Skeletal muscle cell (primary cell): ENCODE measurements at regions not wholly inside any gene's neighbourhood (a gene's known extent, or its start where the extent isn't known, plus 50 kb on each side); places are given as distances from the start of the nearest gene placed in this dataset.
"Not testable (repeated sequence)": the region's sequence is repeated elsewhere in the genome, so short reads cannot be mapped to it uniquely, and the experiment has no call there.

Experiments
- DNase-seq: peaks from one replicate; pipeline ENCODE4 v3.0.0-alpha.2; 2010; ENCODE audit warnings: low read depth
- H3K4me3 ChIP-seq: 2 replicates; pipeline ENCODE4 v1.5.1; 2011; ENCODE audit warnings: low read depth, mild to moderate bottlenecking, control low read depth, low read length, moderate library complexity

GRCh38 chr2:228556717-228557116 lies 375.2 kb upstream of the SPHKAP start:
- DNase-seq, result peak; percentile 26
- H3K4me3 ChIP-seq, result no peak overlapping the region

GRCh38 chr2:228549441-228550007 lies 368.0 kb upstream of the SPHKAP start:
- H3K4me3 ChIP-seq, result no peak overlapping the region
- no peak for DNase-seq

- no peak overlapping the region for H3K4me3 ChIP-seq
- peak; percentile 55 for DNase-seq
These were observed 366.7 kb upstream of the SPHKAP start for GRCh38 chr2:228548230-228548629.

- DNase-seq, result no peak
- no peak overlapping the region for H3K4me3 ChIP-seq
These were observed 364.3 kb upstream of the SPHKAP start for GRCh38 chr2:228545748-228546145.

- peak; percentile 29 for DNase-seq
- no peak overlapping the region for H3K4me3 ChIP-seq
These were observed 363.7 kb upstream of the SPHKAP start for GRCh38 chr2:228545041-228545747.

- no peak overlapping the region for H3K4me3 ChIP-seq
- no peak for DNase-seq
These were observed 361.6 kb upstream of the SPHKAP start for GRCh38 chr2:228543117-228543516.

- DNase-seq, result no peak
- H3K4me3 ChIP-seq, result no peak overlapping the region
These were observed 360.8 kb upstream of the SPHKAP start for GRCh38 chr2:228542277-228542676.

- DNase-seq, result no peak
- H3K4me3 ChIP-seq, result no peak overlapping the region
These were observed 360.3 kb upstream of the SPHKAP start for GRCh38 chr2:228541789-228542188.

- DNase-seq, result no peak
- H3K4me3 ChIP-seq, result no peak overlapping the region
These were observed 359.5 kb upstream of the SPHKAP start for GRCh38 chr2:228540976-228541375.

- no peak for DNase-seq
- no peak overlapping the region for H3K4me3 ChIP-seq
These were observed 353.9 kb upstream of the SPHKAP start for GRCh38 chr2:228535396-228535795.

- no peak for DNase-seq
- H3K4me3 ChIP-seq, result no peak overlapping the region
These were observed 351.7 kb upstream of the SPHKAP start for GRCh38 chr2:228533156-228533555.

GRCh38 chr2:228532233-228532632 lies 350.7 kb upstream of the SPHKAP start:
- no peak overlapping the region for H3K4me3 ChIP-seq
- DNase-seq, result no peak

- DNase-seq, result no peak
- no peak overlapping the region for H3K4me3 ChIP-seq
These were observed 345.9 kb upstream of the SPHKAP start for GRCh38 chr2:228527197-228527881.

- no peak overlapping the region for H3K4me3 ChIP-seq
- no peak for DNase-seq
These were observed 345.2 kb upstream of the SPHKAP start for GRCh38 chr2:228526687-228527086.

GRCh38 chr2:228522977-228523376 lies 341.5 kb upstream of the SPHKAP start:
- H3K4me3 ChIP-seq, result no peak overlapping the region
- DNase-seq, result no peak

GRCh38 chr2:228522276-228522675 lies 340.8 kb upstream of the SPHKAP start:
- no peak for DNase-seq
- no peak overlapping the region for H3K4me3 ChIP-seq

- no peak overlapping the region for H3K4me3 ChIP-seq
- no peak for DNase-seq
These were observed 338.1 kb upstream of the SPHKAP start for GRCh38 chr2:228519561-228519960.

GRCh38 chr2:228516019-228516418 lies 334.5 kb upstream of the SPHKAP start:
- no peak overlapping the region for H3K4me3 ChIP-seq
- no peak for DNase-seq

GRCh38 chr2:228513480-228513879 lies 332.0 kb upstream of the SPHKAP start:
- DNase-seq, H3K4me3 ChIP-seq: not testable (repeated sequence)

- no peak for DNase-seq
These were observed 327.5 kb upstream of the SPHKAP start for GRCh38 chr2:228509021-228509420.

GRCh38 chr2:228507870-228508269 lies 326.4 kb upstream of the SPHKAP start:
- H3K4me3 ChIP-seq, result no peak overlapping the region
- DNase-seq, result no peak

More at GRCh38 chr2:228509021-228509420, 327.5 kb upstream of the SPHKAP start:
- no peak overlapping the region for H3K4me3 ChIP-seq
